ENCODE measurements at regions not wholly inside any gene's neighbourhood (a gene's known extent, or its start where the extent isn't known, plus 50 kb on each side); places are given as distances from the start of the nearest gene placed in this dataset.

DNA sequence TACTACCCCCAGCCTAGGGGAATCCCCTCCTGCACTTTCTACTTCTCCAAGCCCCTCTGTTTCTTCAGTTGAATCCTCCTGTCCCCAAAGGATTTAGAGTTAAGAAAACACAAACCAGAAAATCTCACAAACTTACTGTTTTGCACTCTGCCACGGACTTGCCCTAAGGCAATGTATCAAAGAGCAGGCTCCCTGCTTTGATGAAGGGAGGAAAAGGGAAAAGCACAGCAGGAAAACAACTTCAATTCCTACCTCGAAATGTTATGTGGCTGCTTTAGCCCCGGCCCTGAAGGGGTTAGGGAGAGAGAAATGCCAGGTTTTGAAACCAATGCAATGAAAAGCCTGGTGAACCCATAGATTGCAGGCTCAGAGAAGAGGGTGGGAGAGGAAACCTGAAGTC, 254.7 kb downstream of the MAN2A1 start:
- no peak overlapping the region for H3K4me3 ChIP-seq (ENCODE audit: insufficient read depth, low read depth, low read length)
- WGBS, 2 experiments = 33 to 39% methylated on average over 3 of the region's 3 CpGs
- H3K9me3 ChIP-seq (ENCODE audit: control insufficient read depth, low read length) = no peaks in the 10 kb centered on the region
- H3K27me3 ChIP-seq (ENCODE audit: control insufficient read depth, insufficient read depth, low read length, poor library complexity, severe bottlenecking) = no peaks in the 10 kb centered on the region
- H3K36me3 ChIP-seq (ENCODE audit: control insufficient read depth, insufficient read depth, low read length) = no peaks in the 10 kb centered on the region
- peaks cover 13% of the 10 kb centered on the region for H3K4me1 ChIP-seq (ENCODE audit: control insufficient read depth, insufficient read depth, low read length)
- no peak overlapping the region for H3K27ac ChIP-seq (ENCODE audit: insufficient read depth, low read depth, low read length, poor library complexity, severe bottlenecking)

DNA sequence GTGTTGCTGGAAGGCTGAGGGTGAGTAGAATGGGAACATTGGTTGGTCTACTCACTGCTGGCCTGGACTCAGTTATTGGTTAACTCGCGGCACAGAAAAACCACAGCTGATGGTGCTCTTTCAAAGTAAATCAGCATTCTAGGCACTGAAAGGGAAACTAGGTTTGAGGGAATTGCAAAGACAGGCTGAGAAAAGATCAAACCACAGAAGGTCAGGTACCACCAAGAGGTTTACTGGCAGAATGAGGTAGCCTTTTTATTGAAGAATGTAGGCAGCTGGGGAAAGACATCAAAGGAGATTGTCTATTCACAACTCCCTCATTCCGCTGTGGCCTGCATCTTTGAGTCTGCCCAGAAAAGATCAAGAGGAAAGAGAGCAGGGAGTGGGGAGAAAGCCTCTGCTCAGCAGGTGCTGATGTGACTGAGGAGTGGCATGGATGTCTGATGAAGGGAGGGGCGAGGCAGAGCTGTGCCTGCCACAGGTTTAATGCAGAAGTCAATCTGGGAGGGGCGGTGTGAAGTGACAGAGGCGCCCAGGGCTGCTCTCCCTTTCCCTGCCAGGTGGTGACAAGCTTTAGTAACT, 255.5 kb downstream of the MAN2A1 start:
- H3K4me1 ChIP-seq (ENCODE audit: control insufficient read depth, insufficient read depth, low read length) = peaks cover 13% of the 10 kb centered on the region
- H3K9me3 ChIP-seq (ENCODE audit: control insufficient read depth, low read length) = no peaks in the 10 kb centered on the region
- no peak overlapping the region for H3K27ac ChIP-seq (ENCODE audit: insufficient read depth, low read depth, low read length, poor library complexity, severe bottlenecking)
- H3K27me3 ChIP-seq (ENCODE audit: control insufficient read depth, insufficient read depth, low read length, poor library complexity, severe bottlenecking) = no peaks in the 10 kb centered on the region
- WGBS, 2 experiments = 67% methylated on average over 6 of the region's 6 CpGs
- H3K4me3 ChIP-seq (ENCODE audit: insufficient read depth, low read depth, low read length) = no peak overlapping the region
- H3K36me3 ChIP-seq (ENCODE audit: control insufficient read depth, insufficient read depth, low read length) = no peaks in the 10 kb centered on the region

DNA sequence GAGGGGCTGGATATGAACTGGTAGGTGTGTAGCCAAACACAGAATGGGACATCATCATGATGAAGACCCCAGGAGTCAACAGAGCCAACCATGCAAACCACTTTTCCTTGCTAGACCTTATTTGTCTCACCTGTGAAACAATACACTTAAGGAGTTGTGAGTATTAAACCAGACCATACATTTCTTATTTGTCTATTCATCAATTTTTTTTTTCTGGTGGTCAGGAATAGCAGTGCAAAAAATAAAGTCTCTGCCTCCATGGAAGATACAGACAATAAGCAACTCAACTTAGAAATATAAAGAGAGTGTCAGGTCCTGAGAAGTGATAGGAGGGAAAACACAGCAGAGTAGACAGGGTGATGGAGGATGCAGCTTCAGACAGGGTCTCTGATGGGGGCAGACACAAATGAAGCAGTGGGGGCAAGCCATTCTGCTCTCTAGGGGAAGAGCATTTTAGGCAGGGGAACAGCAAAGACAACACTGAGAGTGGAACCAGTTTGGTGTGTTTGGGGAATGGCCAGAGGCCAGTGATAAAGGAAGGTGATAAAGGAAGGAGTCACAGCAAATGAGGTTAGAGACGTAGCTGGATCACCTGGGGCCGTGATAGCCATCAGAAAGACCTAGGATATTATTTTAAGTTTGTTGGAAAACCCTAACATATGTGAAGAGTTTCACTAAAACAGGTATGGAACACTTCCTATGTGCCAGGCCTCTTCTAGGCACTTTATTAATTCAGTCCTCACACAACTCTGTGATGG, 256.2 kb downstream of the MAN2A1 start:
- H3K36me3 ChIP-seq (ENCODE audit: control insufficient read depth, insufficient read depth, low read length) = no peaks in the 10 kb centered on the region
- no peaks in the 10 kb centered on the region for H3K9me3 ChIP-seq (ENCODE audit: control insufficient read depth, low read length)
- H3K27ac ChIP-seq (ENCODE audit: insufficient read depth, low read depth, low read length, poor library complexity, severe bottlenecking) = no peak overlapping the region
- peaks cover 13% of the 10 kb centered on the region for H3K4me1 ChIP-seq (ENCODE audit: control insufficient read depth, insufficient read depth, low read length)
- no peaks in the 10 kb centered on the region for H3K27me3 ChIP-seq (ENCODE audit: control insufficient read depth, insufficient read depth, low read length, poor library complexity, severe bottlenecking)
- WGBS, 2 experiments = 88 to 98% methylated on average over 2 of the region's 2 CpGs
- no peak overlapping the region for H3K4me3 ChIP-seq (ENCODE audit: insufficient read depth, low read depth, low read length)

DNA sequence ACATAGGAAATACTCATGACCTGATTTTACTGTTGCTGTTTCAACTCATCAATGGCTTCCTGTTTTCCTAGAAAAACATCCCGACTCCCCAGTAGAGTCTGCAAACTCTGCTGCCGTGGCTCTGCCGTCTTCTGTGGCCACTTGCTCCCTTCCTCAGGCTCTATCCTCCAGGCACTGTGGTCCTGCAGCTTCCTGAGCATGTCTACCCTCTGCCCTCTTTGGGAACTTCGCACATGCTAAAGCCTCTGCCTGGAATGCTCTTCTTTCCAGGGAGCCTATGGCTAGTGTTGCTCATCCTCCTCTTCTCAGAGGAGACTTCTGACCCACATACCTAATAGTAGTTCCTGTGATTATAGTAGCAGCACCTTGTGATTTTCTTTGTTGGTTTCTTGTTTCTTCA, 256.9 kb downstream of the MAN2A1 start:
- Histone ChIP-seq H3K4me1 (ENCODE audit: control insufficient read depth, insufficient read depth, low read length) (peaks cover 13% of the 10 kb centered on the region), H3K27ac (ENCODE audit: insufficient read depth, low read depth, low read length, poor library complexity, severe bottlenecking) (no peak overlapping the region), H3K4me3 (ENCODE audit: insufficient read depth, low read depth, low read length) (no peak overlapping the region), H3K9me3 (ENCODE audit: control insufficient read depth, low read length) (no peaks in the 10 kb centered on the region), H3K27me3 (ENCODE audit: control insufficient read depth, insufficient read depth, low read length, poor library complexity, severe bottlenecking) (no peaks in the 10 kb centered on the region), H3K36me3 (ENCODE audit: control insufficient read depth, insufficient read depth, low read length) (no peaks in the 10 kb centered on the region)
- 92% methylated on average over 4 of the region's 4 CpGs for WGBS, 2 experiments

DNA sequence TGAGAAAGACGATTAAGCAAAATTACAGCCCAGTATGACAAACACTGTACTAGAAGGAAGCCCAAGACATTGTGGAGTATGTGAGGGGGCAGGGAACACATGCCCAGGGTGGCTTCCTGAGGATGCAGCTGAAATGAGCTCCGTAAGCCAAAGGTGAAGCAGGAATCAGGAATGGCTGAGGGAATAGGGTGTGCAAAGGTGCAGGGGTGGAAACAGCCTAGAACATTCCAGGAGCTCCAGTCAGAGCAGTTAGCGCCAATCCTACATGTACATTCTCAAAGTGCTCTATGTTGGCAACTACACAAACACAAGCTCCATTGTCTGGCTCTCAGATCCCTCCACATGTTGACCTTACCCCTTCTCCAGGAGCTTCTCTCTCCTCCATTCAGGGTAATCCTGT, 257.9 kb downstream of the MAN2A1 start:
- Histone ChIP-seq H3K36me3 (ENCODE audit: control insufficient read depth, insufficient read depth, low read length) (no peaks in the 10 kb centered on the region), H3K27me3 (ENCODE audit: control insufficient read depth, insufficient read depth, low read length, poor library complexity, severe bottlenecking) (no peaks in the 10 kb centered on the region), H3K9me3 (ENCODE audit: control insufficient read depth, low read length) (no peaks in the 10 kb centered on the region), H3K4me1 (ENCODE audit: control insufficient read depth, insufficient read depth, low read length) (peaks cover 13% of the 10 kb centered on the region), H3K27ac (ENCODE audit: insufficient read depth, low read depth, low read length, poor library complexity, severe bottlenecking) (no peak overlapping the region), H3K4me3 (ENCODE audit: insufficient read depth, low read depth, low read length) (no peak overlapping the region)
- 95 to 96% methylated on average over 3 of the region's 3 CpGs for WGBS, 2 experiments

DNA sequence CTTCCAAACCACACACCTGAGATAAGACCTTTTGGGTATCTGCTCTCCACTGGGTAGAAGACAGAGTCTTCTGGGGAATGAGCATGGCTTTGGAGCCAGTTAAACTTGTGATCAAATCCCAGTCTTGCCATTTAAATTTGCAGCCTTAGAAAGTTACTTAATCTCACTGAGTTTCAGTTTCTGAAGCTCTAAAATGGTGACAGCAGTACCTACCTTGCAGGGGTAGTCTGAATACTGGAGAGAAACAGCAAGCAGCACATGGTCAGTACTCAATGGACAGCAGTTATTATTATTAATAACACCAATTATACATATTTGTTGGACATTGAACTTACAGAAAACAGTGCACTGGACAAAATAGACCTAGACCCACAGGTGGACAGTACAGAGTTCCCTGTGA, 260.9 kb downstream of the MAN2A1 start:
- no peak overlapping the region for H3K4me3 ChIP-seq (ENCODE audit: insufficient read depth, low read depth, low read length)
- no peak overlapping the region for H3K27ac ChIP-seq (ENCODE audit: insufficient read depth, low read depth, low read length, poor library complexity, severe bottlenecking)
- peaks cover 5% of the 10 kb centered on the region for H3K4me1 ChIP-seq (ENCODE audit: control insufficient read depth, insufficient read depth, low read length)
- no peaks in the 10 kb centered on the region for H3K9me3 ChIP-seq (ENCODE audit: control insufficient read depth, low read length)
- H3K36me3 ChIP-seq (ENCODE audit: control insufficient read depth, insufficient read depth, low read length) = no peaks in the 10 kb centered on the region
- H3K27me3 ChIP-seq (ENCODE audit: control insufficient read depth, insufficient read depth, low read length, poor library complexity, severe bottlenecking) = no peaks in the 10 kb centered on the region

DNA sequence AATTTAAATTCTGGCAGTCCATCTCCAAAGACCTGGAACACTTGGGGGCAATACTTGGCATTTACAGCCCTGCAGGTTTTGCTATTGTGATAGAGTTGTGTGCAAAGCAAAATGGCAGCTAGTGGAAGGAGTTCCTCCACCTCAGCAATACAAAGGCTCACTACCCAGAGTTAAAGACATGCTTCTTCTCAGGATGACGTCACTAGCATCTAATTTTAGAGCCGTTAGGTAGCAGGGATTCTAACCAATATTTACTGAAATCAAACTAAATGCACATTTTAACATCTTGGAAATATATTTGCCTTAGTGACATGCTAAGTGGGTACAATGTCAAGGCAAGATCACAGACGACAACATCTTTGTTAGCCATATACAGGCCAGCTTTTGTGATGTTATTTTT, 261.6 kb downstream of the MAN2A1 start:
- Histone ChIP-seq H3K9me3 (ENCODE audit: control insufficient read depth, low read length) (no peaks in the 10 kb centered on the region), H3K4me1 (ENCODE audit: control insufficient read depth, insufficient read depth, low read length) (peaks cover 4% of the 10 kb centered on the region), H3K36me3 (ENCODE audit: control insufficient read depth, insufficient read depth, low read length) (no peaks in the 10 kb centered on the region), H3K27me3 (ENCODE audit: control insufficient read depth, insufficient read depth, low read length, poor library complexity, severe bottlenecking) (no peaks in the 10 kb centered on the region), H3K4me3 (ENCODE audit: insufficient read depth, low read depth, low read length) (no peak overlapping the region), H3K27ac (ENCODE audit: insufficient read depth, low read depth, low read length, poor library complexity, severe bottlenecking) (no peak overlapping the region)
- WGBS, 2 experiments = 89 to 98% methylated on average over 2 to 3 of the region's 3 CpGs

DNA sequence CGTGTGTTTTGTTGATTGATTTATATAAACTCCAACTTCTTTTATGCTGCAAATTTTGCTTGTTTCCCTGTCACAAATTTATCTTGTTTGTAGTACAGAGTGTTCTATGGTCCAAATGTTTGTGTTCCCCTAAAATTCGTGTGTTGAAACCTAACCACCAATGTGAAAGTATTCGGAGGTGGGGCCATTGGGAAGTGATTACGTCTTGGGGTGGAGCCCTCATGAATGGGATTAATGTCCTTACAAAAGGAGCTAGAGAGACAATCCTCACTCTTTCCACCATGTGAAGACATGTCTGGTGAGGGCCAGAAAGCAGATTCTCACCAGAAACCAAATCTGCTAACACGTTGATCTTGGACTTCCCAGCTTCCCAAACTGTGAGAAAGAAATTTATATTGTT, 262.0 kb downstream of the MAN2A1 start:
- WGBS, 2 experiments = 80% methylated on average over 4 to 5 of the region's 5 CpGs
- H3K4me3 ChIP-seq (ENCODE audit: insufficient read depth, low read depth, low read length) = no peak overlapping the region

DNA sequence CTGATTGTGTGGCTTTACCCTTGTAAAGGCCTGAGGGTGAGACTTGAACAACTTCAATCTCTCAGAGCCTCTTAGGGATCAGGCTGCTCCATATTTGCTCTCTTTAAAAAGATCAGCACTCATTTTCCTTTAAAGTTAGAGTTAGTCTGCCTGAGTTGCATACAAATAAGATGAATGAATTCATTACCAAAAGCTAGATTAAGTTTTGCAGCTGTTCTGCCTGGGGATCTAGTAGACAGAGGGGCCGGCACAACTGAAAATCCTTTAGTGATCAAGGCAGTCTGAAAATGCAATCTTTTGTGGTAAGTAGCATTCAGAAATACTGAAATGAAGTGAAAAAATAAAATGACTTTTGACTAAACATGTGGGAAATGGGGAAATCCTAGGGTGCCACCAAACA, 264.0 kb downstream of the MAN2A1 start:
- 81 to 84% methylated on average over 1 of the region's 1 CpG for WGBS, 2 experiments
- Histone ChIP-seq H3K4me3 (ENCODE audit: insufficient read depth, low read depth, low read length) (no peak overlapping the region), H3K27ac (ENCODE audit: insufficient read depth, low read depth, low read length, poor library complexity, severe bottlenecking) (no peak overlapping the region), H3K36me3 (ENCODE audit: control insufficient read depth, insufficient read depth, low read length) (no peaks in the 10 kb centered on the region), H3K9me3 (ENCODE audit: control insufficient read depth, low read length) (no peaks in the 10 kb centered on the region), H3K4me1 (ENCODE audit: control insufficient read depth, insufficient read depth, low read length) (peaks cover 4% of the 10 kb centered on the region), H3K27me3 (ENCODE audit: control insufficient read depth, insufficient read depth, low read length, poor library complexity, severe bottlenecking) (no peaks in the 10 kb centered on the region)

More for the DNA sequence above, 262.0 kb downstream of the MAN2A1 start:
- H3K36me3 ChIP-seq (ENCODE audit: control insufficient read depth, insufficient read depth, low read length) = no peaks in the 10 kb centered on the region
- no peaks in the 10 kb centered on the region for H3K9me3 ChIP-seq (ENCODE audit: control insufficient read depth, low read length)
- H3K4me1 ChIP-seq (ENCODE audit: control insufficient read depth, insufficient read depth, low read length) = peaks cover 4% of the 10 kb centered on the region
- no peaks in the 10 kb centered on the region for H3K27me3 ChIP-seq (ENCODE audit: control insufficient read depth, insufficient read depth, low read length, poor library complexity, severe bottlenecking)
- no peak overlapping the region for H3K27ac ChIP-seq (ENCODE audit: insufficient read depth, low read depth, low read length, poor library complexity, severe bottlenecking)

DNA sequence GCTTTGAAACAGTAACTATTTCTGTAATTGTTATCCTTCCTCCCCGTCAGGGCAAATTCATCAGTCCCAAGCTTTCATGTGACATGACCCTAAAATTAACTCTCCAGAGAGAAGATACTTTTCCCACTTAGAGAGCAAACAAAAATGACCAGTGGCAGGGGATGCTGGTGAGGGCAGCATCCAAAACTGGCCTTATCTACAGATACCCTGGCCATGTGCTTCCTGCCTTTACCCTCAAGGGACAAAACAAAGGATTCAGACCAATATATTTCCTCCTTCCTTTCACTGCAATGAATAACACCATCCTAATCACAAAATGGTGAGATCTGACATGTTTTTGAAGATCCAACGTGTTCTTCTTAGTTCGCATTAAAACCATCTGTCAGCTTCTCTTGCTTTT, 267.2 kb downstream of the MAN2A1 start:
- no peaks in the 10 kb centered on the region for H3K36me3 ChIP-seq (ENCODE audit: control insufficient read depth, insufficient read depth, low read length)
- WGBS, 2 experiments = 86 to 91% methylated on average over 3 of the region's 3 CpGs

More for the DNA sequence above, 267.2 kb downstream of the MAN2A1 start:
- Histone ChIP-seq H3K9me3 (ENCODE audit: control insufficient read depth, low read length) (no peaks in the 10 kb centered on the region), H3K27ac (ENCODE audit: insufficient read depth, low read depth, low read length, poor library complexity, severe bottlenecking) (no peak overlapping the region), H3K4me1 (ENCODE audit: control insufficient read depth, insufficient read depth, low read length) (peaks cover 4% of the 10 kb centered on the region), H3K4me3 (ENCODE audit: insufficient read depth, low read depth, low read length) (no peak overlapping the region), H3K27me3 (ENCODE audit: control insufficient read depth, insufficient read depth, low read length, poor library complexity, severe bottlenecking) (no peaks in the 10 kb centered on the region)
